Dendritic cell treated with granulocyte-macrophage colony-stimulating factor and Interleukin-4, amounts not matched to agents 40 ng/mL and 50 ng/mL, for 4 days (primary cell): ENCODE measurements at regions not wholly inside any gene's neighbourhood (a gene's known extent, or its start where the extent isn't known, plus 50 kb on each side); places are given as distances from the start of the nearest gene placed in this dataset.

Source experiments
- H3K27ac Mint-ChIP-seq: one replicate; pipeline ENCODE4 v1.8.0; 2022; ENCODE audit warnings: mild to moderate bottlenecking, mixed read lengths
- H3K27me3 Mint-ChIP-seq: one replicate; pipeline ENCODE4 v1.8.0; 2022; ENCODE audit warnings: mild to moderate bottlenecking, mixed read lengths
- H3K36me3 Mint-ChIP-seq: one replicate; pipeline ENCODE4 v1.8.0; 2022; ENCODE audit warnings: low read depth, mixed read lengths
- H3K4me1 Mint-ChIP-seq: one replicate; pipeline ENCODE4 v1.8.0; 2022; ENCODE audit warnings: low read depth, mixed read lengths
- H3K4me3 Mint-ChIP-seq: one replicate; pipeline ENCODE4 v1.8.0; 2022; ENCODE audit warnings: mild to moderate bottlenecking, moderate library complexity, mixed read lengths
- H3K9me3 Mint-ChIP-seq: one replicate; pipeline ENCODE4 v1.8.0; 2022; ENCODE audit warnings: mixed read lengths
- intact Hi-C: fragments of 100-400 bp; cut with micrococcal nuclease; formaldehyde crosslinking; loops from one replicate; pipeline ENCODE4 v1.15.0; 2022

GRCh38 chr5:44911501-44911900, 102.8 kb downstream of the MRPS30 start:
- Mint-ChIP-seq H3K36me3 (no peaks in the 10 kb centered on the region), H3K27ac (no peak overlapping the region), H3K4me3 (no peak overlapping the region), H3K9me3 (peaks cover 9% of the 10 kb centered on the region), H3K4me1 (no peaks in the 10 kb centered on the region), H3K27me3 (no peaks in the 10 kb centered on the region)
- intact Hi-C loops, result no loop called here

GRCh38 chr5:44914221-44914620, 105.5 kb downstream of the MRPS30 start:
- H3K36me3 Mint-ChIP-seq, result no peaks in the 10 kb centered on the region
- H3K27ac Mint-ChIP-seq, result no peak overlapping the region
- H3K4me3 Mint-ChIP-seq, result no peak overlapping the region
- no peaks in the 10 kb centered on the region for H3K4me1 Mint-ChIP-seq
- H3K9me3 Mint-ChIP-seq, result peaks cover 15% of the 10 kb centered on the region
- H3K27me3 Mint-ChIP-seq, result no peaks in the 10 kb centered on the region
- intact Hi-C loops, result no loop called here

GRCh38 chr5:44919560-44919959, 110.8 kb downstream of the MRPS30 start:
- intact Hi-C loops, result no loop called here
- H3K36me3 Mint-ChIP-seq, result no peaks in the 10 kb centered on the region
- H3K9me3 Mint-ChIP-seq, result peaks cover 20% of the 10 kb centered on the region
- H3K27me3 Mint-ChIP-seq, result no peaks in the 10 kb centered on the region
- no peaks in the 10 kb centered on the region for H3K4me1 Mint-ChIP-seq
- H3K27ac Mint-ChIP-seq, result no peak overlapping the region
- no peak overlapping the region for H3K4me3 Mint-ChIP-seq

GRCh38 chr5:44927115-44927733, 118.5 kb downstream of the MRPS30 start:
- Mint-ChIP-seq H3K27ac (no peak overlapping the region), H3K4me3 (no peak overlapping the region), H3K27me3 (no peaks in the 10 kb centered on the region), H3K4me1 (no peaks in the 10 kb centered on the region), H3K36me3 (no peaks in the 10 kb centered on the region), H3K9me3 (peaks cover 8% of the 10 kb centered on the region)
- intact Hi-C loops, result no loop called here

- no peaks in the 10 kb centered on the region for H3K27me3 Mint-ChIP-seq
- peaks cover 15% of the 10 kb centered on the region for H3K9me3 Mint-ChIP-seq
- no peak overlapping the region for H3K4me3 Mint-ChIP-seq
- no peaks in the 10 kb centered on the region for H3K36me3 Mint-ChIP-seq
- no peak overlapping the region for H3K27ac Mint-ChIP-seq
- H3K4me1 Mint-ChIP-seq, result no peaks in the 10 kb centered on the region
- intact Hi-C loops, result no loop called here
These were observed 124.3 kb downstream of the MRPS30 start for GRCh38 chr5:44932922-44933585.

- Mint-ChIP-seq H3K9me3 (peaks cover 15% of the 10 kb centered on the region), H3K27ac (no peak overlapping the region), H3K27me3 (no peaks in the 10 kb centered on the region), H3K4me3 (no peak overlapping the region), H3K36me3 (no peaks in the 10 kb centered on the region), H3K4me1 (no peaks in the 10 kb centered on the region)
- intact Hi-C loops, result no loop called here
These were observed 124.9 kb downstream of the MRPS30 start for GRCh38 chr5:44933686-44934085.

- intact Hi-C loops, result no loop called here
- H3K27ac Mint-ChIP-seq, result no peak overlapping the region
- H3K27me3 Mint-ChIP-seq, result no peaks in the 10 kb centered on the region
- H3K4me3 Mint-ChIP-seq, result no peak overlapping the region
- peaks cover 26% of the 10 kb centered on the region for H3K9me3 Mint-ChIP-seq
- no peaks in the 10 kb centered on the region for H3K4me1 Mint-ChIP-seq
- no peaks in the 10 kb centered on the region for H3K36me3 Mint-ChIP-seq
These were observed 126.5 kb downstream of the MRPS30 start for GRCh38 chr5:44935262-44935661.

- no peaks in the 10 kb centered on the region for H3K27me3 Mint-ChIP-seq
- no peaks in the 10 kb centered on the region for H3K4me1 Mint-ChIP-seq
- intact Hi-C loops, result no loop called here
- peaks cover 27% of the 10 kb centered on the region for H3K9me3 Mint-ChIP-seq
- no peak overlapping the region for H3K4me3 Mint-ChIP-seq
- no peaks in the 10 kb centered on the region for H3K36me3 Mint-ChIP-seq
- H3K27ac Mint-ChIP-seq, result no peak overlapping the region
These were observed 127.1 kb downstream of the MRPS30 start for GRCh38 chr5:44935871-44936270.

GRCh38 chr5:44942524-44943001, 133.8 kb downstream of the MRPS30 start:
- Mint-ChIP-seq H3K36me3 (no peaks in the 10 kb centered on the region), H3K4me1 (no peaks in the 10 kb centered on the region), H3K4me3 (no peak overlapping the region), H3K27ac (no peak overlapping the region), H3K9me3 (peaks cover 12% of the 10 kb centered on the region), H3K27me3 (no peaks in the 10 kb centered on the region)
- intact Hi-C loops, result no loop called here

GRCh38 chr5:44943647-44944046, 134.9 kb downstream of the MRPS30 start:
- intact Hi-C loops, result no loop called here
- H3K27ac Mint-ChIP-seq, result no peak overlapping the region
- H3K27me3 Mint-ChIP-seq, result no peaks in the 10 kb centered on the region
- H3K9me3 Mint-ChIP-seq, result peaks cover 12% of the 10 kb centered on the region
- H3K36me3 Mint-ChIP-seq, result no peaks in the 10 kb centered on the region
- no peaks in the 10 kb centered on the region for H3K4me1 Mint-ChIP-seq
- H3K4me3 Mint-ChIP-seq, result no peak overlapping the region

GRCh38 chr5:44945743-44946142, 137.0 kb downstream of the MRPS30 start:
- Mint-ChIP-seq H3K9me3 (no peaks in the 10 kb centered on the region), H3K27ac (no peak overlapping the region), H3K36me3 (no peaks in the 10 kb centered on the region), H3K4me3 (no peak overlapping the region), H3K27me3 (no peaks in the 10 kb centered on the region), H3K4me1 (no peaks in the 10 kb centered on the region)
- intact Hi-C loops, result no loop called here

- no peaks in the 10 kb centered on the region for H3K9me3 Mint-ChIP-seq
- intact Hi-C loops, result no loop called here
- no peaks in the 10 kb centered on the region for H3K36me3 Mint-ChIP-seq
- no peak overlapping the region for H3K4me3 Mint-ChIP-seq
- no peaks in the 10 kb centered on the region for H3K27me3 Mint-ChIP-seq
- H3K27ac Mint-ChIP-seq, result no peak overlapping the region
- no peaks in the 10 kb centered on the region for H3K4me1 Mint-ChIP-seq
These were observed 140.9 kb downstream of the MRPS30 start for GRCh38 chr5:44949687-44950086.

- no peaks in the 10 kb centered on the region for H3K27me3 Mint-ChIP-seq
- no peak overlapping the region for H3K27ac Mint-ChIP-seq
- intact Hi-C loops, result no loop called here
- H3K9me3 Mint-ChIP-seq, result no peaks in the 10 kb centered on the region
- no peaks in the 10 kb centered on the region for H3K4me1 Mint-ChIP-seq
- no peaks in the 10 kb centered on the region for H3K36me3 Mint-ChIP-seq
- H3K4me3 Mint-ChIP-seq, result no peak overlapping the region
These were observed 142.6 kb downstream of the MRPS30 start for GRCh38 chr5:44951371-44951770.

GRCh38 chr5:44952376-44952775, 143.6 kb downstream of the MRPS30 start:
- Mint-ChIP-seq H3K27ac (no peak overlapping the region), H3K36me3 (no peaks in the 10 kb centered on the region), H3K4me1 (no peaks in the 10 kb centered on the region), H3K9me3 (no peaks in the 10 kb centered on the region), H3K27me3 (no peaks in the 10 kb centered on the region), H3K4me3 (no peak overlapping the region)
- intact Hi-C loops, result no loop called here

- Mint-ChIP-seq H3K4me1 (no peaks in the 10 kb centered on the region), H3K9me3 (peaks cover under 1% of the 10 kb centered on the region)
These were observed 144.3 kb downstream of the MRPS30 start for GRCh38 chr5:44953078-44953477.

More at GRCh38 chr5:44953078-44953477, 144.3 kb downstream of the MRPS30 start:
- intact Hi-C loops, result no loop called here
- H3K27me3 Mint-ChIP-seq, result no peaks in the 10 kb centered on the region
- H3K36me3 Mint-ChIP-seq, result no peaks in the 10 kb centered on the region
- no peak overlapping the region for H3K4me3 Mint-ChIP-seq
- no peak overlapping the region for H3K27ac Mint-ChIP-seq
